ENCODE measurements at regions not wholly inside any gene's neighbourhood (a gene's known extent, or its start where the extent isn't known, plus 50 kb on each side); places are given as distances from the start of the nearest gene placed in this dataset.

DNA sequence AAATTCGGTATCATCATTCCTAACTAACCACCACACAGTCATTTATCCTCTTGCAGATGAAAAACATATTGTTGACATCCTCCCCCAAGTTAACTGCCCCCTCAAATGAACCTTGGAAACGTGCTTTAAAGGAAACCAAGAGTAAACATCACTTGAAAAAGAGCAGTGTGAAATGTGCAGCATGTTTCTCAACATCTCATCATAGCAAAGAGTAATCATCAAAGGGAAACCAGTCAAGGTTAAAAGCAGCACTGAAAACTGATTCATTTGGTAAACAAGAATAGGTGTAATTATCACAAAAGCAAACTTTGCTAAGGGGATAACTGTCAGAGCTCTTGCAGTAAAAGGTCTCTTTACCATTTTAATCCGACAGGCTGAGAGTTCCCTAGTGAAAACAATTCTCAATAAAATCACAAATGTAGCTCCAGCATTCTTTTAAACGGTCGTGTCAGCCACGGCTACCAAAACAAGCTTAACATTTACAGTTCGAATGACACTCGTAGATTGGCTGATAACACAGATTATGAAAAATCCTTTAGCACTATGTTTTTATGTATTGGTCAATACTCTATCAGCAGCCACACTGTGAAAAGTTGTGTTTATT is 461.0 kb downstream of the GBE1 start:
- no peak for TF ChIP-seq CTCF (IDR thresholded peaks at IDR 0.05; ENCODE audit: insufficient read depth, low read length, poor library complexity, severe bottlenecking)
- no peak overlapping the region for H3K4me3 ChIP-seq (ENCODE audit: low read depth, low read length)
- DNase-seq (ENCODE audit: low read depth), result no peak
- no peaks in the 10 kb centered on the region for H3K36me3 ChIP-seq (ENCODE audit: control insufficient read depth, insufficient read depth, low read length)
- H3K27me3 ChIP-seq (ENCODE audit: control insufficient read depth, insufficient read depth, low read length), result no peaks in the 10 kb centered on the region

DNA sequence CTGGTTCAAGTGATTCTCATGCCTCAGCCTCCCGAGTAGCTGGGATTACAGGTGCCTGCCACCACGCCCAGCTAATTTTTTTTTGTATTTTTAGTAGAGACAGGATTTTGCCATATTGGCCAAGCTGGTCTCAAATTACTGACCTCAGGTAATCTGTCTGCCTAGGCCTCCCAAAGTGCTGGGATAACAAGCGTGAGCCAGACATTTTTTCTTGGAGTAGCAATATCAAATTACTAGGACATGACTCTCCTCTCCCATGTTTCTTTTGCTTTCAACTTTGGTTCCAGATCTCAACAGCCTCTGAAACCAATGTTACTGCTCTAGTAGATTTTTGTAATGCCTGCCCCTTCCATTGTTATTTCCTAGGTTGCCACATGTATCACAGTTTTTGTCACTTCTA is 462.0 kb downstream of the GBE1 start:
- no peak for TF ChIP-seq CTCF (IDR thresholded peaks at IDR 0.05; ENCODE audit: insufficient read depth, low read length, poor library complexity, severe bottlenecking)
- Histone ChIP-seq H3K36me3 (ENCODE audit: control insufficient read depth, insufficient read depth, low read length) (no peaks in the 10 kb centered on the region), H3K4me3 (ENCODE audit: low read depth, low read length) (no peak overlapping the region), H3K27me3 (ENCODE audit: control insufficient read depth, insufficient read depth, low read length) (no peaks in the 10 kb centered on the region)
- no peak for DNase-seq (ENCODE audit: low read depth)

DNA sequence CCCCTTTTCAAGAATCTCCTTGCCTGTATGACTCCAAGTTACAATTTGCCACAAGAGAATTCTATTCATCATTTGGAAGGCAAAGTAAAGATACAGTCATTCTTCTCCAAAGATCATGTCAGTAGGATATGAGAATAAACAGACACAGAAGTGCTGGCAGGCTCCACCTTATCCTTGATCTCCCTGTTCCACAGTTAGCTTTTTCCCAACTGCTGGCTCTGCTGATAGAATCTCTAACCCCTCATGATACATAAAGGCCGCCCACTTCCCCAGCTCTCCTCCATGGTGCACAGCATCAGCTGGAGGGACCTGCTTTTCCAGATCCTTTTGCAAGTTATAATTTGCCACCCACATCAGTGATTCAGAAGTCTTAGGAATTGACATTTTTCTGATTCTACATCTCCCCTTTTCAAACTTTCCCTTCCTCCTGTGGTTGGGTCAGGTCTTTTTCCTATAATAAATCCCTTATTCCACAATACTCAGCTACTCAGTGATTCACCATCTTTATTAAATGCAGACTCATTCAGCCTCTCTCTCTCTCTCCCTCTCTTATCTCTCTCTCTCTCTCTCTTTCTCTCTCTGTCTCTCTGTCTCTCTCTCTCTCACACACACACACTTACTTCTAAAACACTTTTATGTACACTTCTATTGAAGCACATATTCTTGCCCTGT is 465.4 kb downstream of the GBE1 start:
- no peak for TF ChIP-seq CTCF (IDR thresholded peaks at IDR 0.05; ENCODE audit: insufficient read depth, low read length, poor library complexity, severe bottlenecking)
- Histone ChIP-seq H3K27me3 (ENCODE audit: control insufficient read depth, insufficient read depth, low read length) (no peaks in the 10 kb centered on the region), H3K36me3 (ENCODE audit: control insufficient read depth, insufficient read depth, low read length) (no peaks in the 10 kb centered on the region), H3K4me3 (ENCODE audit: low read depth, low read length) (no peak overlapping the region)
- DNase-seq (ENCODE audit: low read depth), result no peak

DNA sequence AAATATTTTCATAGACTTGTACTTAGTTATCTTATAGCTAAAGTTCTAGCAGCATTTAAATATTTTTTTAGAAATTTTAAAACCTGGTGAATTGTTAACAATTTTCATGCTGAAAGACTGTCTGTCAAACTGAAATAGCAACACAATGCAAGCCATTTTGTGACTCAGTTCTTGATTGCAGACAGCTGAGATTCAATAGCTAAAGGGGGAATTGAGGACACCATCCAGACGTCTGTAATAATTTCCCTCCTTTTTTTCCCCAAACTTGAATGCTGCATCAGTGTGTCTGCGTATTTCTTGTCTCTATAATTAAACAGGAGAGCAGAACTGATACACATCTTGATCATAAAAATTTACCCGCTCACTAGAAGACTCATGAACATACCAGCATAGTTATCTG is 468.3 kb downstream of the GBE1 start:
- Histone ChIP-seq H3K4me3 (ENCODE audit: low read depth, low read length) (no peak overlapping the region), H3K36me3 (ENCODE audit: control insufficient read depth, insufficient read depth, low read length) (no peaks in the 10 kb centered on the region), H3K27me3 (ENCODE audit: control insufficient read depth, insufficient read depth, low read length) (no peaks in the 10 kb centered on the region)
- DNase-seq (ENCODE audit: low read depth), result no peak
- TF ChIP-seq CTCF (IDR thresholded peaks at IDR 0.05; ENCODE audit: insufficient read depth, low read length, poor library complexity, severe bottlenecking), result no peak

- Histone ChIP-seq H3K36me3 (ENCODE audit: control insufficient read depth, insufficient read depth, low read length) (no peaks in the 10 kb centered on the region), H3K27me3 (ENCODE audit: control insufficient read depth, insufficient read depth, low read length) (no peaks in the 10 kb centered on the region), H3K4me3 (ENCODE audit: low read depth, low read length) (no peak overlapping the region)
- TF ChIP-seq CTCF (IDR thresholded peaks at IDR 0.05; ENCODE audit: insufficient read depth, low read length, poor library complexity, severe bottlenecking), result no peak
- DNase-seq (ENCODE audit: low read depth), result no peak
Measured at GRCh38 chr3:81291586-81291985, 469.9 kb downstream of the GBE1 start.

- TF ChIP-seq CTCF (IDR thresholded peaks at IDR 0.05; ENCODE audit: insufficient read depth, low read length, poor library complexity, severe bottlenecking), result no peak
- Histone ChIP-seq H3K4me3 (ENCODE audit: low read depth, low read length) (no peak overlapping the region), H3K27me3 (ENCODE audit: control insufficient read depth, insufficient read depth, low read length) (no peaks in the 10 kb centered on the region), H3K36me3 (ENCODE audit: control insufficient read depth, insufficient read depth, low read length) (no peaks in the 10 kb centered on the region)
- DNase-seq (ENCODE audit: low read depth), result no peak
Measured at GRCh38 chr3:81289676-81290075, 471.8 kb downstream of the GBE1 start.

Data from kidney epithelial cell (primary cell).